HG02759 (cell line): ENCODE measurements at regions not wholly inside any gene's neighbourhood (a gene's known extent, or its start where the extent isn't known, plus 50 kb on each side); places are given as distances from the start of the nearest gene placed in this dataset.
"Not testable (repeated sequence)": the region's sequence is repeated elsewhere in the genome, so short reads cannot be mapped to it uniquely, and the experiment has no call there.

ENCODE experiments used
- ATAC-seq: cut with Tn5 transposase; IDR thresholded peaks from one replicate; pipeline ENCODE4 v1.9.1; 2021; ENCODE audit warnings: mild to moderate bottlenecking, moderate library complexity; ENCODE audit not compliant: unreplicated experiment

DNA sequence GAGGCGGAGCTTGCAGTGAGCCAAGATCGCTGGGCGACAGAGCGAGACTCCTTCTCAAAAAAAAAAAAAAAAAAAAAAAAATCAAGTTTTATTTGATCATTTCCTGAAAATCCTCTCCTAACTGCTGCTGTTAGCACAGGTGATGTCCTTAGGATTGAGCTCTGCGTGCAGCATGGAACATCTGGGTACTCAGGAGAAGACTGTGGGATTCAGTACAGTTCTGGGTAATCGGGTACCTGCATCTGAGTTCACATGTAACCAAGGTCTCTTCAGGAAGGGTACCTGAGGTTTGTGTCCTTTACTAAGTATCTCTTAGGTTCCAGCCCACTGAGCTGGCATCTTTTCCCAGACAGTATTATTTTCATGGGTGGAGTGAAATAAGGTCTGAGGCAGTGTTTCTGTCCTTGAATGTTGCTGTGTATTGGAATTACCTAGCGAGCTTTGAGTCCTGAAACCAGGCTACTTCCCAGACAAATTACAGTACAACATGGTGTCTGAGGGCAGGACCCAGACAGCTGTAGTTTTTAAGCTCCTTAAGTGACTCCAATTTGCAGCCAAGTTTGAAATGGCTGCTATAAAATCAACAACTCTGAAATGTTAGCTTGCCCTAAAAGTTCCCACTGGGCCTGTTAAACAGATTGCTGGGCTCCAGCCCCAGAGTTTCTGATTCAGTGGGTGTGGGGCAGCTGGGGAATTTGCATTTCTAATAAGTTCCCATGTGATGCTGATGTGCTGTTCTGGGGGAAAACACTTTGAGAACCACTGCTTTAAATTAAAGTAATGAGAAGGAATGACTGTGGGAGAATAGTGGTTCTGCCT is 120.5 kb downstream of the PMAIP1 start:
- no peak for ATAC-seq

DNA sequence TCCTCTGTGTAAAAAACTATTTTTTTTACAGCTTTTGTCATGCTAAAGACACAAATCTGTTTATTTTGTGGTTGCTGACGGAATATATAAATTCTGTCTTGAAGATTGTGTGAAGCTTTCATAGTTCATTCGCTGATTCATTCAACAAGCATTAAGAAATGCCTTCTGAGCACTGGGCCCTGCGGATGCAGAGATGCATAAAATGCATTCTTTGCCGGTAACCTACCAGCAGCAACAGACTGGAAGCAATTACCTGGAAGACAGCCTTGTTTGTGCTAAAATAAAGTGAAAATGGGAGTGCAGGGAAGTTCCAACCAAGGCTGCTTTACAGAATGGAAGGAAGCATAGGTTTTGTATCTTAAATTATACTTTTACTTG is 119.7 kb downstream of the PMAIP1 start:
- no peak for ATAC-seq

DNA sequence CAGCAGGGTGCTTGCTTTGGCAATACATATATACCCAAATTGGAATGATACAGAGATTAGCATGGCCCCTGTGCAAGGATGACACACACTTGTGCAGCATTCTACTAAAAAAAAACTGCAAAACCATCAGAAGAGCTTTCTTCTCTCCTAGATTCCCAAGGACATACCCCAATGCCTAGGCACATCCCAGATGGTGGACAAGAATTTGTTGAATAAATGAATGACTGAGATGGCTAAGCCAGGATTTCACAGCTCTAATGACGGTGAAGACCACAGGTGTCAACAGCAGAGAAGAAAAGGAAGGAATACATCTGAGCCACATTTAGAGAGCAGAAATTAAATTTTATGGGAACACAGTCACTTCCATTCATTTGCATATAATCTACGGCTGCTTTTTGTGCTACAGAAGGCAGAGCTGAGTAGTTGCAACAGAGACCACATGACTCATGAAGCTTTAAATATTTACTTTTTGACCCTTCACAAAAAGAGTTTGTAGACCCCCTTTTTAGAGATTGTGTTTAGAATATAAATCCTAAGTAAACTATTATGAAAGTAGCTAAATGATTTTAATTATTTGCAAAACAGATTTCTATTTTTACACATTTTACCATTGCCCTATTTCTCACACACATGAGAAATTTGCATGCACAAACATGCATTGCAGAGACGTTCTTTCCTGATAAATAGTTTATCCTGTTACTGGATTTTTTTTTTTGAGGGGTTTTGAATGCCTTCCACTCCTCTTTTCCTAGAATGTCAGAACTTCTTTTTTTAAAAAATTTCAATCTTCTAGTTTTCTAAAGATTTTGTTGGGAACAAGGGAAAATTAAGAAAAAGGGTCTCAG is 119.0 kb downstream of the PMAIP1 start:
- no peak for ATAC-seq

DNA sequence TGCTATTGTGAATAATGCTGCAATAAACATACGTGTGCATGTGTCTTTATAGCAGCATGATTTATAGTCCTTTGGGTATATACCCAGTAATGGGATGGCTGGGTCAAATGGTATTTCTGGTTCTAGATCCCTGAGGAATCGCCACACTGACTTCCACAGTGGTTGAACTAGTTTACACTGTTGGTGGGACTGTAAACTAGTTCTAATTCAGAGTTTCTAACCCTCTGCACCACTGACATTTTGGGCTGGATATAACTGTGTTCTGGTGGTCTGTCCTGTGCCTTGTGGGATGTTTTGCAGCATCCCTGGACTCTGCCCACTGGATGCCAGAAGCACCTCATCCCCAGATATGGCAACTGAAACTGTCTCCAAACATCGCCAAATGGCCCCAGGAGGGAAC is 118.3 kb downstream of the PMAIP1 start:
- not testable (repeated sequence) for ATAC-seq

DNA sequence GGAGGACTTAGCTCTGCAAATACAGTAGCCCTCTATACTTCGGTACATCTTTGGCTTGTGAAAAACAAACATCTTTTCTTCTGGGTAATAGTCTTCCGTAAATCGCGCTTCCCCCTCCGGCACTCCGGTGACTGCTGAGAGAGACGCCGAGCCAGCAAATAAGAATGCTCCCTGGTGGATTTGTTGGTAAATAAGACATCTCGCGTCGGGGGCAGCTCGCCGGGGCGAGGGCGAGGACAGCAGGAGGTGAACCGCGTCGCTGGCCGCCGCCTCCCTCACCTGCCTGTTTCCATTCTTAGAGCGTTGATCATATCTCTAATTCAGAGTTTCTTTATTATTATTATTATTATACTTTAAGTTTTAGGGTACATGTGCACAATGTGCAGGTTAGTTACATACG is 117.6 kb downstream of the PMAIP1 start:
- ATAC-seq = no peak

DNA sequence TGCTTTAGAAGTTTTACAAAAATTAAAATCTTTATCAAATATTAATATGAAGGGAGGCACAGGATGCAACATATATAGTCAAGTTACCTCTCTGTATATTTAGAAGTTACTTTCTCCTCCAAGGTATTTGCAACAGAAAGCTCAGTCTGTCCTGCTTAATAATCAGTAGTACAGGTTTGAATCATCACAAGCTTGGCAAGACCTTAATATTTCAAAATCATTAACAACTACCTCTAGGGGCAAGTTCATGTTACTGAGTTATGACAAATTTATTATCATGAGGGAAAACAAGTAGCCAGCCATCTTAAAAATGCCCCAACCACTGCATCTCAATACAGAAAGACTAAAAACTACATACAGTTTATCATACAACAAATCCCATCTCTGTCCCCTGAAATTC is 116.0 kb downstream of the PMAIP1 start:
- ATAC-seq = not testable (repeated sequence)

DNA sequence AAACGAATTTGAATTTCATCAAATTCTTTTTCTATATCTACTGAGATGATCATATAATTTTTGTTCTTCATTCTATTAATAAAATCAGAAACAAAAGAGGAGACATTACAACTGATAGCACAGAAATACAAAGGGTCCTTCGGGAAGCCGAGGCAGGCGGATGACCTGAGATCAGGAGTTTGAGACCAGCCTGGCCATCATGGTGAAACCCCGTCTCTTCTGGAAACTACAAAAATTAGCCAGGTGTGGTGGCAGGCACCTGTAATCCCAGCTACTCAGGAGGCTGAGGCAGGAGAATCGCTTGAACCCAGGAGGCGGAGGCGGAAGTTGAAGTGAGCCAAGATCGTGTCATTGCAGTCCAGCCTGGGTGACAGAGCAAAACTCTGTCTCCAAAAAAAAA is 113.4 kb downstream of the PMAIP1 start:
- not testable (repeated sequence) for ATAC-seq

DNA sequence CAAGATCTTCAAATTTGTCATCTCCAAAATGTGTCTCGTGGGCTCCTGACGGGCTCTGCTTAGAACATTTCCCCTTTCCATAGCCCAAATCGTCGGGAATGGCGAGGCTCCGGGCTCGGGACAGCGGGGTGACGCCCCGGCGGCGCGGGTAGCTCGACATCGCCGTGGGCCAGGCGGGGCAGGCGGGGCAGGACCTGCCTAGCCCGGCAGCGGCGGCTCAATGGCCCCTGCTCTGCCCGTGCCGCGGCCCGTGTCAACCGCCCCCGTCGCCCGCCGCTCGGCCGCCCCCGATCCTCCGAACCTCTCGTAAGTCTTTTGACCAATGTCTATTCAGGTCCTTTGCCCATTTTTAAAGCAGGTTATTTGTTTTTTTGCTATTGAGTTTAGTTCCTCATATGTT is 111.2 kb downstream of the PMAIP1 start:
- no peak for ATAC-seq

DNA sequence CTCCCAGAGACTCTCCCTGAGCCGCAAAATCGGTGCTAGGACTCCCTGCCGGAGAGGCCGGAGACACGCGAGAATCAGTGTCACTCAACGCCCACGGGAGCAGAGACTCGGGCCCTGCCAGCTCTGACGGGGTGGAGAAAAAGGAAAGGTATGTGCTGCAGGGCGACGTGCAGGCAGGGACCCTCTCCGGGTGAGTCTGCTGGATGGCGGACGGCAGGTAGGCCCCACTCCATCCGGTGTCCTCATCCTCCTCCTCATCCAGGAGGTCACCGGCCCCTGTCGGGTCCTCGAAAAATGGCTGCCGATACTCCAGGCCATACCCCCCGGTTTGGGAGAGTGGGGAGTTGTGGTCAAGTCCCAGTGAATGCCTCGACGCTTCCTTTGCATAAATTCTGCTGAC is 110.7 kb downstream of the PMAIP1 start:
- no peak for ATAC-seq

DNA sequence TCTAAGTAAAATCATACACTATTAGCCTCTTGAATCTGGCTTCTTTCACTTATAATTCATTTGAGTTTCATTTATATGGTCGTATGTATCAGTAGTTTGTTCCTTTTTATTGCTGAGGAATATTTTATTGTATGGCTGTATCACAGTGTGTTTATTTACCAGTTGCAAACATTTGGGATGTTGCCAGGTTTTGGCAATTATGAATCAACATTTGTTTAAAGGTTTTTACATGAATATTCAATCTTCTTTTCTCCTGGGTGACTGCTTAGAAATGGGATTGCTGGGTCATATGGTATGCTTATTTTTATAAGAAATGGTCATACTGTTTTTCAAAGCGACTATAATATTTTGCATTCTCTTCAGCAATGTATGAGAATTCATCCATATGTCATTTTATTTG is 107.9 kb downstream of the PMAIP1 start:
- ATAC-seq = no peak

DNA sequence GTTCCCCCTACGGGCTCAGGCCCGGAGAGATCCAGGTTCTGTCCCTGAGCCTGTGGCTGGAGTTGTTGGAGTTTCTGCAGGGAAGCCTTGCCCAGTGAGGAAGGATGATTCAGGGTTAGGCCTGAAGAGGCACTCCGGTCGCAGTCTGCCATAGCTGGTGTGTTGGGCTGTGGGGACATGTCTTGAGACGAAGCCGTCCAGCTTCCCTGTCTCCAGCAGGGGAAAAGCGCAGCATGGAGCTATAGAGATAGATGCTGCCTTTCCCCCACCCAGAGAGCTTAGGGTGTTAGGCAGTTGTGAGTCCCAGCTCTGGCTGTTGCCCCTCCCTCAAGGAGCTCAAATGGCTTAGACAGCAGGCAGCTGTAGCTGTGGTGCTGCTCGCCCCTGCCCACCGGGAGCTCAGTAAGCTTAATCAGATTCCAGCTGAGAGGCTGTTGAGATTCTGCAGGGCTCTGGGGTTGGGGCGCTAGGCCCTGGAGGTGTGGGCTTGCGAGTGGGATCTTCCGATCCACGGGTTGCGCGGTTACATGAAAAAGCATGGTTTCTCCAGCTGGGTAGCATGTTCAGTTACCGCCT is 103.9 kb downstream of the PMAIP1 start:
- no peak for ATAC-seq

DNA sequence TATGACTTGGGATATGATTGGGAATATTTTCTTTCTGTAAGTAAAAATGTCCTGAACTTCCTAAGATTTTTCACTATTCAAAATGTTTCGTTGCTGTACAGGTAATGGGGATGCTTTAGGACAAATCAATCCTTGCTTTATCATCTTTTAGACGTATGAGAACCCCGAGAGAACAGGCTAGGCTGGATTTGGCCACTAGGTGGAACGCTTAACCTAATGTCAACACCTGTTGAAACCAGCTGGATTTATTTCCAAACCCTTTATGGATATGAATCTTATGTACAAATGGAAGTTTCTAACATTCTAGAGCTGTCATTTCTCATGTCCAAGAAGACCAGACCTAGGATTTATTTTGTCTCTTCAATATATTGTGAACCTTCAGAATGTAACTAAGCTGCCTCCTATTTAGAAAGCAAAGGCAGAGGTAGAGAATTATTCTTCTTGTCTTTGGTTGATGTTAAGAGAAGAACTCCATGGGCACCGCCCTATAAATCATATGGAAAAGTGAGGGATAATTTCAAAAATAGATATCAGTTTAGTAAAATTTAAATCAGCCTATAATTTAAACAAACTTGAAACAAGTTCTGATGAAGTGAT is 96.7 kb downstream of the PMAIP1 start:
- peak; percentile 67 for ATAC-seq

DNA sequence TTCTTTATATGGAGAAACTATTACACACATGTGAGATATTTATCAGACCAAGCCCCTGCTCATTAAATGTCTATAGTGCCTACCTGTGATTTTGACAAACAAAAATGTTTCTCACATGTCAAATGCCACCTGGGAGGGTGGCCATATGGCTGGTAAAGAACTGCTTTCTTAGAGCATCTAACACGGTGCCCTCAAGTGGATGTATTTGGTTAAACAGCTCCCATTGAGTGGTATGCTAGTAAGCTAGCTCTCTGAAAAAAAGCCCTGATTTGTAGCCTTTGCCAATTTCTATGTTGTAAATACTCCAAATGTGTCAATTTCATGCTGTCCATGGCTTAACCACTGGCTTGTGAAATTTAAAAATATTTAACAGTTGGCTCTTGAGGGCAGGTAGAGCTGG is 94.6 kb downstream of the PMAIP1 start:
- ATAC-seq = peak; percentile 62

DNA sequence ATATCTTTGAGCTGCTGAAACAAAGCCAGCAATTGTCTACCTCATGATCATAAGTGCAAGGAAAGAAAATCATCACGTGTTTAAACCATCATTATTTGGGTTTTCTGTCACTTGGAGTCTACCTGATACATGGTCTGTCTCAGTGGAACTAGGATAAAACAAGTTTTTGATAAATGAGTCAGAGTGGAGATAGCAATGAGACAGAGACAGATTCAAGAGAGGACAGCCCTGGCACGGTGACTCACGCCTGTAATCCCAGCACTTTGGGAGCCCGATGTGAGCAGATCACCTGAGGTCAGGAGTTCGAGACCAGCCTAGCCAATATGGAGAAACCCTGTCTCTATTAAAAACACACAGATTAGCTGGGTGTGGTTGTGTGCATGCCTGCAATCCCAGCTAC is 93.8 kb downstream of the PMAIP1 start:
- no peak for ATAC-seq

DNA sequence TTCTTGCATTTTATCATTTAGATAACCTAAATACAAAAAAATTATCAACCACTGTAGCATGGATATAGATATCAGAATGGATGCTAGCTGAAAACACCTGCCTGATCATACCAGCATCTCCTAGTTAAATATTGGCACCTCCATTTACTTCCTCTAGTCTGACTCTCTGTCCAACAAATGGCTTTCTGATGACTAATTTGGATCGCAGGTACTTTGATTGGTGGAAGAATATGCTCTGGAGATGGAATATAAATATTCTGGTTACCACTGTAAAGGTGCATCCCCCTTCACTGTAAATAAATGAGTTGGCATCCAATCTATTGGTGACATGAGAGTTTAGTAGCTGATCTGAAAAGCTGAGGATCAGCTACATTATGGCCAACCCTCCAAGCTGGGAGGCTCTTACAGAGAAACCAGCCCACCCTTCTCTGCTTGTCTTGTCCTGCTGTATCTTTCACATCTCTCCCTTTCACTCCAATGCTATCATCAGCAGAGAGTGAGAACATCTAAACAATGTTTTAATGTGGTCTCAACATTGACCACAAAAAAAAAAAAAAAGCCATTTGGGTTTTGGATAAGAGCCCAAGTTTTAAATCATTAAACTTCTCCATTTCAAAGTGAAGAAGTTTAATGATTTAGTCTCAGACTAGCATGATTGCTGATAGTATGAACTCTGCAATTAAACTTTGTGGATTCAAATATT is 90.5 kb downstream of the PMAIP1 start:
- ATAC-seq = no peak

DNA sequence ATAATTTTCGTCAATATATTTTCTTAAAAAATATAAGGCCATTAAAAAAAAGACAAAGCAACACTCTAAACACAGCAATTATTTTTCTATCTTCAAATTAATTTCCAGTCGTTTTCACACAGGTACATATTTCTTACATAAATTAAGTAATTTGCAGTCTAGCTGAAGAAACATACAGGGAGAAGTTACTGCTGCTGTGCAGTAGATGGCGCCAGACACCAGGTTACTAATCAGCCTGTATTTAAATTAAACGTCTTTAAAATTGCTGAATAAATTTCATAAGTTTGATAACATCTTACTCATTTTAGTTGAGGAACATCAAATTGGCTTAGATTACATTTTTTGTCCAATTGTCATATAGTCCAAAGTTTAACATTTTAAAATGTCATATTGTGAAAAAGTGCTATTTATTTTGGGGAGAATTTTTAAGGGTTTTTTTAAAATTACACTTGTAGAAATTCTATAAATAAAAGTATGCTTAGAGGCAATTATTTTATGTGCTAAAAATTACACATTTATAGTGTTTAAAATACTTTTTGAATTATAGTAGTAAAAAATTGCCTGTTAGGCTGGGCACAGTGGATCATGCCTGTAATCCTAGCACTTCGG is 88.4 kb downstream of the PMAIP1 start:
- ATAC-seq = peak; percentile 56

DNA sequence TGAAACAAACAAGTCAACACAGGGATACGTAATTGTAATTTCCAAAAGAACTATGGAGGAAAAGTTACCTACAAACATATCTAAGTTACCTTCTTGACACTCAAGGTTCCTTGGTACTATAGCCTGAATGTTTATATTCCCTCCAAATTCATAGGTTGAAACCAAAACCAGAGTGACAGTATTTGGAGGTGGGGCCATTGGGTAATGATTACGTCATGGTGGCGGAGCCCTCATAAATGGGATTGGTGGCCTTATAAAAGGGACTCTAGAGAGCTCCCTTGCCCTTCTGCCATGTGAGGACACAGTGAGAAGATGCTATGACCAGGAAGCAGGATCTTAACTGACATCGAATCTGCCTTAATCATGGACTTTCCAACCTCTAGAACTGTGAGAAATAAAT is 87.3 kb downstream of the PMAIP1 start:
- ATAC-seq = no peak

DNA sequence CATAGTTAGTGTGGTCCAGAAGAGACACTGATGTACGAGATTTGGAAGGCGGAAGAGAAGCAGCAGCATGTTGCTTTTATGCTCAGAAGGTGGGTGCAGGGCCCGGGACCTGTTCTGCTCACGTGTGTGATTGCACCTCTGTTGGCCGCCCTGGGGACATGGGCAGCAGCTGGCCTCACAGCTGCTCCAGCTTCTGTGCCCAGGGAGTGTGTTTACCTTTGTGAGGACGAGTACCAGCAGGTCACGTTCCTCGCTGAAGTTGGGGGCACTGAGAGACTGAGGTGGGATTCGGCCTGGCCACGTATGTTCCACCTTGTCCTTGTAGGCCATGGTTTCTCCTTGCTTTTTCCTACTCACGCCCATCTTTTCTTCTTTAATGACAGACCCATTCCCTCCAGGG is 86.3 kb downstream of the PMAIP1 start:
- no peak for ATAC-seq

DNA sequence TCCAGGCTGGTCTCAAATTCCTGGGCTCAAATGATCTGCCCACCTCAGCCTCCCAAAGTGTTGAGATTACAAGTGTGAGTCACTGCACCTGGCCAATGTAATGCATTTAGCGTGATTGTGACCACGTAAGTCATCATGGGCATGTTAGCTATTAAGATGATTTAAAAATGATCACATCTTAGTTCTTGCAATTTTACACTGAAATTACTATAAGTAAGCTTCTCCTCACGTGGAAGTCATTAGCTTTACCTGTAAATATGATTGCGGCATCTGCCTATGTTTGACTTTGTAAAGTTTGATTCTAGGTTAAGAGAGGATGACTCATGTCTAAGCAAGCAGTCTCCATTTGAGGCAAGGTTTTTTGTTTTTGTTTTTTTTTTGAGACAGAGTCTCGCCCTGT is 85.5 kb downstream of the PMAIP1 start:
- no peak for ATAC-seq

DNA sequence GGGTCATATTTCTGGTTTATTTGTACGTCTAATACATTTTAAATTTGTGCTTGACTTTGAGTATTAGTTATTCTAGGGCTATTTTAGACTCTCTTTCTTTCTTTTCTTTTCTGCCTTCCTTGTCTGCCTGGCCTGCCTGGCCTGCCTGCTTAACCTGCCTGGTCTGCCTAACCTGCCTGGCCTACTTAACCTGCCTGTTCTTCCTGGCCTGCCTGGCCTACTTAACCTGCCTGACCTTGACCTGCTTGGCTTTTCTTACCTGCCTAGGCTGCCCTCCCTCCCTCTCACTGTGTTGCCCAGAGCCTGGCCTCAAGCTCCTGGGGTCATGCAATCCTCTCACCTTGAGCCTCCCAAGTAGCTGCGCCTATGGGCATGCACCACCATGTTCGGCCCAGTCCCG is 83.7 kb downstream of the PMAIP1 start:
- ATAC-seq = no peak
